Central memory CD8-positive, alpha-beta T cell (primary cell): ENCODE measurements at regions not wholly inside any gene's neighbourhood (a gene's known extent, or its start where the extent isn't known, plus 50 kb on each side); places are given as distances from the start of the nearest gene placed in this dataset.
"Not testable (repeated sequence)": the region's sequence is repeated elsewhere in the genome, so short reads cannot be mapped to it uniquely, and the experiment has no call there.

Source experiments
- ATAC-seq: fragments of 150-1000 bp; cut with Tn5 transposase; replicated peaks from 2 replicates; pipeline ENCODE4 v1.10.0; 2022; ENCODE audit warnings: mild to moderate bottlenecking, moderate FRiP score, moderate number of reproducible peaks; ENCODE audit not compliant: poor library complexity, severe bottlenecking; ENCODE audit errors: extremely low read depth
- DNase-seq, 2 donors: peaks; one replicate each; pipeline ENCODE4 v3.0.0; 2021; ENCODE audit warnings: low spot score in 2 of 2
- H3K27ac Mint-ChIP-seq: one replicate; pipeline ENCODE4 v1.8.0; 2022; ENCODE audit warnings: low read depth, mild to moderate bottlenecking, moderate library complexity, mixed read lengths
- H3K27me3 Mint-ChIP-seq: one replicate; pipeline ENCODE4 v1.8.0; 2022; ENCODE audit warnings: mixed read lengths
- H3K36me3 Mint-ChIP-seq: one replicate; pipeline ENCODE4 v1.8.0; 2022; ENCODE audit warnings: mild to moderate bottlenecking, moderate library complexity, mixed read lengths; ENCODE audit not compliant: insufficient read depth
- H3K4me1 Mint-ChIP-seq: one replicate; pipeline ENCODE4 v1.8.0; 2022; ENCODE audit warnings: mixed read lengths
- H3K4me3 Mint-ChIP-seq: one replicate; pipeline ENCODE4 v1.8.0; 2022; ENCODE audit warnings: mild to moderate bottlenecking, moderate library complexity, mixed read lengths
- H3K9me3 Mint-ChIP-seq: one replicate; pipeline ENCODE4 v1.8.0; 2022; ENCODE audit warnings: mixed read lengths

GRCh38 chr1:70573317-70573843 is 162.3 kb downstream of the CTH start:
- Mint-ChIP-seq H3K27me3 (no peaks in the 10 kb centered on the region), H3K9me3 (no peaks in the 10 kb centered on the region), H3K27ac (no peak overlapping the region), H3K4me3 (no peak overlapping the region), H3K36me3 (no peaks in the 10 kb centered on the region), H3K4me1 (no peaks in the 10 kb centered on the region)
- DNase-seq (no peak), ATAC-seq (no peak)

GRCh38 chr1:70581661-70582060 is 170.6 kb downstream of the CTH start:
- no peaks in the 10 kb centered on the region for H3K27me3 Mint-ChIP-seq
- no peaks in the 10 kb centered on the region for H3K9me3 Mint-ChIP-seq
- no peak overlapping the region for H3K4me3 Mint-ChIP-seq
- H3K4me1 Mint-ChIP-seq = no peaks in the 10 kb centered on the region
- H3K36me3 Mint-ChIP-seq = no peaks in the 10 kb centered on the region
- ATAC-seq (no peak), DNase-seq (no peak)
- H3K27ac Mint-ChIP-seq = no peak overlapping the region

GRCh38 chr1:70583522-70583921 is 172.5 kb downstream of the CTH start:
- Mint-ChIP-seq H3K4me3 (no peak overlapping the region), H3K36me3 (no peaks in the 10 kb centered on the region), H3K27me3 (no peaks in the 10 kb centered on the region), H3K4me1 (no peaks in the 10 kb centered on the region), H3K27ac (no peak overlapping the region), H3K9me3 (no peaks in the 10 kb centered on the region)
- DNase-seq (no peak), ATAC-seq (no peak)

- Mint-ChIP-seq H3K9me3 (no peaks in the 10 kb centered on the region), H3K4me3 (no peak overlapping the region)
These were observed 175.0 kb downstream of the CTH start for GRCh38 chr1:70586046-70586445.

GRCh38 chr1:70587872-70588366 is 176.9 kb downstream of the CTH start:
- Mint-ChIP-seq H3K4me3 (no peak overlapping the region), H3K9me3 (no peaks in the 10 kb centered on the region), H3K27ac (no peak overlapping the region), H3K36me3 (no peaks in the 10 kb centered on the region), H3K27me3 (no peaks in the 10 kb centered on the region), H3K4me1 (no peaks in the 10 kb centered on the region)
- DNase-seq (no peak), ATAC-seq (no peak)

More at GRCh38 chr1:70586046-70586445, 175.0 kb downstream of the CTH start:
- Mint-ChIP-seq H3K4me1 (no peaks in the 10 kb centered on the region), H3K27me3 (no peaks in the 10 kb centered on the region), H3K27ac (no peak overlapping the region), H3K36me3 (no peaks in the 10 kb centered on the region)
- ATAC-seq = no peak
- no peak for DNase-seq

- H3K9me3 Mint-ChIP-seq, H3K27me3 Mint-ChIP-seq, H3K27ac Mint-ChIP-seq, ATAC-seq, H3K4me1 Mint-ChIP-seq, H3K36me3 Mint-ChIP-seq, DNase-seq, H3K4me3 Mint-ChIP-seq: not testable (repeated sequence)
These were observed 182.5 kb downstream of the CTH start for GRCh38 chr1:70593551-70593950.

- Mint-ChIP-seq H3K27me3 (no peaks in the 10 kb centered on the region), H3K4me1 (no peaks in the 10 kb centered on the region), H3K9me3 (no peaks in the 10 kb centered on the region), H3K36me3 (peaks cover 4% of the 10 kb centered on the region), H3K27ac (no peak overlapping the region), H3K4me3 (no peak overlapping the region)
- ATAC-seq = no peak
- DNase-seq = no peak
These were observed 197.7 kb downstream of the CTH start for GRCh38 chr1:70608815-70609214.

GRCh38 chr1:70610164-70610563 is 199.1 kb downstream of the CTH start:
- not testable (repeated sequence) for H3K4me1 Mint-ChIP-seq, H3K9me3 Mint-ChIP-seq, DNase-seq, H3K27me3 Mint-ChIP-seq, H3K27ac Mint-ChIP-seq, ATAC-seq, H3K36me3 Mint-ChIP-seq, H3K4me3 Mint-ChIP-seq

- Mint-ChIP-seq H3K4me3 (no peak overlapping the region), H3K4me1 (no peaks in the 10 kb centered on the region), H3K27ac (no peak overlapping the region), H3K36me3 (no peaks in the 10 kb centered on the region), H3K9me3 (peaks cover 9% of the 10 kb centered on the region), H3K27me3 (no peaks in the 10 kb centered on the region)
- ATAC-seq (no peak), DNase-seq (no peak)
These were observed 205.9 kb downstream of the CTH start for GRCh38 chr1:70616946-70617345.

- Mint-ChIP-seq H3K4me1 (no peaks in the 10 kb centered on the region), H3K27ac (no peak overlapping the region), H3K9me3 (peaks cover 9% of the 10 kb centered on the region), H3K36me3 (no peaks in the 10 kb centered on the region), H3K4me3 (no peak overlapping the region), H3K27me3 (no peaks in the 10 kb centered on the region)
- DNase-seq (no peak), ATAC-seq (no peak)
These were observed 206.7 kb downstream of the CTH start for GRCh38 chr1:70617728-70618127.

- H3K4me1 Mint-ChIP-seq = no peaks in the 10 kb centered on the region
- no peaks in the 10 kb centered on the region for H3K27me3 Mint-ChIP-seq
- H3K27ac Mint-ChIP-seq = no peak overlapping the region
- H3K4me3 Mint-ChIP-seq = no peak overlapping the region
- H3K9me3 Mint-ChIP-seq = peaks cover 12% of the 10 kb centered on the region
- no peaks in the 10 kb centered on the region for H3K36me3 Mint-ChIP-seq
- DNase-seq = no peak
- no peak for ATAC-seq
These were observed 216.8 kb downstream of the CTH start for GRCh38 chr1:70627910-70628309.

- Mint-ChIP-seq H3K27ac (no peak overlapping the region), H3K36me3 (no peaks in the 10 kb centered on the region), H3K4me3 (no peak overlapping the region), H3K27me3 (no peaks in the 10 kb centered on the region), H3K4me1 (no peaks in the 10 kb centered on the region), H3K9me3 (peaks cover 12% of the 10 kb centered on the region)
- no peak for DNase-seq
- no peak for ATAC-seq
These were observed 217.9 kb downstream of the CTH start for GRCh38 chr1:70628973-70629372.

- DNase-seq (no peak), ATAC-seq (no peak)
- Mint-ChIP-seq H3K36me3 (no peaks in the 10 kb centered on the region), H3K4me3 (no peak overlapping the region), H3K9me3 (peaks cover 20% of the 10 kb centered on the region), H3K27me3 (no peaks in the 10 kb centered on the region), H3K4me1 (no peaks in the 10 kb centered on the region), H3K27ac (no peak overlapping the region)
These were observed 221.9 kb downstream of the CTH start for GRCh38 chr1:70633004-70633403.

- Mint-ChIP-seq H3K27ac (no peak overlapping the region), H3K4me1 (no peaks in the 10 kb centered on the region), H3K27me3 (no peaks in the 10 kb centered on the region), H3K4me3 (no peak overlapping the region), H3K36me3 (no peaks in the 10 kb centered on the region), H3K9me3 (peaks cover 14% of the 10 kb centered on the region)
- ATAC-seq (no peak), DNase-seq (no peak)
These were observed 224.8 kb downstream of the CTH start for GRCh38 chr1:70635868-70636267.
